PC-3 (cell line): ENCODE measurements at regions not wholly inside any gene's neighbourhood (a gene's known extent, or its start where the extent isn't known, plus 50 kb on each side); places are given as distances from the start of the nearest gene placed in this dataset.
"Not testable (repeated sequence)": the region's sequence is repeated elsewhere in the genome, so short reads cannot be mapped to it uniquely, and the experiment has no call there.

ENCODE experiments used
- ATAC-seq: fragments of 200-7000 bp; cut with Tn5 transposase; 2 replicates; pipeline ENCODE4 v1.9.1; 2020; ENCODE audit warnings: mild to moderate bottlenecking, moderate library complexity
- BruUV-seq: library from RNA; stranded (reverse); fragments of 400-500 nt; replicated peaks from 2 replicates; lab custom pipeline; 2021; lab: Mats Ljungman, UMichigan
- CTCF ChIA-PET: fragments of 300-600 bp; sonication (Branson Sonifier 250); formaldehyde crosslinking; loops from one replicate; lab custom pipeline; 2022; ENCODE audit warnings: antibody characterized with exemption; lab: Charles Lee
- POLR2A ChIA-PET: fragments of 300-600 bp; sonication (Branson Sonifier 250); formaldehyde crosslinking; loops from one replicate; lab custom pipeline; 2022; ENCODE audit warnings: antibody characterized with exemption; ENCODE audit not compliant: unreplicated experiment; lab: Charles Lee
- DNase-seq: peaks from one replicate; pipeline ENCODE4 v3.0.0-alpha.2; 2015
- H2AFZ ChIP-seq: fragments of 300-600 bp; sonication (generic); 2 replicates; pipeline ENCODE4 v1.6.0; 2016; ENCODE audit warnings: antibody characterized with exemption, low read length
- H3F3A ChIP-seq: fragments of 300-600 bp; sonication (generic); one replicate; pipeline ENCODE4 v1.6.0; 2017; ENCODE audit warnings: antibody characterized with exemption, low read length, control low read depth, mild to moderate bottlenecking; ENCODE audit not compliant: unreplicated experiment
- H3K27ac ChIP-seq: fragments of 300-600 bp; sonication (generic); 2 replicates; pipeline ENCODE4 v1.5.1; 2016; ENCODE audit warnings: mild to moderate bottlenecking, low read length
- H3K27me3 ChIP-seq: fragments of 300-600 bp; sonication (generic); 2 replicates; pipeline ENCODE4 v1.6.1; 2016; ENCODE audit warnings: low read length, mixed read lengths
- H3K36me3 ChIP-seq: fragments of 300-600 bp; sonication (generic); 2 replicates; pipeline ENCODE4 v1.6.1; 2016; ENCODE audit warnings: low read depth, mixed run types, low read length, mixed read lengths
- H3K4me1 ChIP-seq: fragments of 300-600 bp; sonication (generic); 2 replicates; pipeline ENCODE4 v1.5.1; 2016; ENCODE audit warnings: low read length; ENCODE audit not compliant: insufficient read depth
- H3K4me2 ChIP-seq: fragments of 300-600 bp; sonication (generic); 2 replicates; pipeline ENCODE4 v1.6.0; 2016; ENCODE audit warnings: low read length
- H3K4me3 ChIP-seq: fragments of 300-600 bp; sonication (generic); 2 replicates; pipeline ENCODE4 v1.5.1; 2016; ENCODE audit warnings: mild to moderate bottlenecking, low read length, mixed read lengths
- H3K79me2 ChIP-seq: fragments of 300-600 bp; sonication (generic); 2 replicates; pipeline ENCODE4 v1.6.1; 2017; ENCODE audit warnings: low read length, mixed read lengths
- H3K9ac ChIP-seq: fragments of 300-600 bp; sonication (generic); 2 replicates; pipeline ENCODE4 v1.6.0; 2016; ENCODE audit warnings: mild to moderate bottlenecking, low read length
- H3K9me2 ChIP-seq: fragments of 300-600 bp; sonication (generic); replicated peaks from 2 replicates; pipeline ENCODE4 v1.6.1; 2016; ENCODE audit warnings: mixed run types, low read length, mixed read lengths
- H3K9me3 ChIP-seq: fragments of 300-600 bp; sonication (generic); 2 replicates; pipeline ENCODE4 v1.6.1; 2016; ENCODE audit warnings: low read length, mixed read lengths
- H4K20me1 ChIP-seq: fragments of 300-600 bp; sonication (generic); 2 replicates; pipeline ENCODE4 v1.6.1; 2016; ENCODE audit warnings: low read length, mixed read lengths
- EZH2 ChIP-seq: fragments of 300-600 bp; sonication (generic); IDR thresholded peaks from one replicate; pipeline ENCODE4 v1.6.1; 2017; ENCODE audit warnings: antibody characterized with exemption, mild to moderate bottlenecking, low read length; ENCODE audit not compliant: unreplicated experiment
- EZH2phosphoT487 ChIP-seq: fragments of 300-600 bp; sonication (generic); IDR thresholded peaks from 2 replicates; pipeline ENCODE4 v1.6.1; 2018; ENCODE audit warnings: mild to moderate bottlenecking, antibody characterized with exemption, low read length, borderline replicate concordance
- intact Hi-C: fragments of 100-400 bp; cut with micrococcal nuclease; formaldehyde crosslinking; loops from 2 replicates; pipeline ENCODE4 v1.9.0; 2023
- TF ChIP-seq, protein P1 (sequence below): fragments of 300-600 bp; sonication (generic); conservative IDR thresholded peaks from 2 replicates; pipeline ENCODE4 v1.5.1; 2017; ENCODE audit warnings: antibody characterized with exemption, low read depth, mild to moderate bottlenecking, low read length

DNA sequence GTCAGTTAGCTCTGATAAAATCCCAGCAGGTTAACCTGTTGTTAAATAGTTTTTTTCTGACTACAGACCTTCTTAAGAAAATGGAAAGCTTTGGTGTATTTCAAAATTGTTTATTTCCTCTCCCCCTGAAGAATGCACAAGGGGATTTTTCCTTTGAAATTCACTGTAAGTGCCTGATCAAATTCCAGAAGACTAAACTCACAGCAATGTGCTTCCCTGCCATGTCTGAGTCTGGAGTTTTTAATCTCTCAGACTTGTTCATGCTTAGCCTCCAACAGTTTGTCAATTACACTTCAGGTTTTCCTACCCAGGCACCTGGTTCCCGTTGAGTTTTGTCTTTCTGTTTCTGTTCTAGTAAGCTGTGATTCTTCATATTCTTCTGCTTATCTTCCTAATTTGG, 961.6 kb upstream of the CDH18 start:
- POLR2A ChIA-PET = no interaction called here
- H3K79me2 ChIP-seq = no peaks in the 10 kb centered on the region
- H3K9me2 ChIP-seq = no peaks in the 10 kb centered on the region
- DNase-seq (no peak), ATAC-seq (no peak)
- intact Hi-C loops = no loop called here
- H3K27ac ChIP-seq = no peak overlapping the region
- no TSS peak for BruUV-seq
- H3K36me3 ChIP-seq = no peaks in the 10 kb centered on the region
- no peaks in the 10 kb centered on the region for H3K4me1 ChIP-seq
- H4K20me1 ChIP-seq = no peaks in the 10 kb centered on the region
- CTCF ChIA-PET = no interaction called here
- H3F3A ChIP-seq = no peaks in the 10 kb centered on the region
- TF ChIP-seq, protein P1, sequence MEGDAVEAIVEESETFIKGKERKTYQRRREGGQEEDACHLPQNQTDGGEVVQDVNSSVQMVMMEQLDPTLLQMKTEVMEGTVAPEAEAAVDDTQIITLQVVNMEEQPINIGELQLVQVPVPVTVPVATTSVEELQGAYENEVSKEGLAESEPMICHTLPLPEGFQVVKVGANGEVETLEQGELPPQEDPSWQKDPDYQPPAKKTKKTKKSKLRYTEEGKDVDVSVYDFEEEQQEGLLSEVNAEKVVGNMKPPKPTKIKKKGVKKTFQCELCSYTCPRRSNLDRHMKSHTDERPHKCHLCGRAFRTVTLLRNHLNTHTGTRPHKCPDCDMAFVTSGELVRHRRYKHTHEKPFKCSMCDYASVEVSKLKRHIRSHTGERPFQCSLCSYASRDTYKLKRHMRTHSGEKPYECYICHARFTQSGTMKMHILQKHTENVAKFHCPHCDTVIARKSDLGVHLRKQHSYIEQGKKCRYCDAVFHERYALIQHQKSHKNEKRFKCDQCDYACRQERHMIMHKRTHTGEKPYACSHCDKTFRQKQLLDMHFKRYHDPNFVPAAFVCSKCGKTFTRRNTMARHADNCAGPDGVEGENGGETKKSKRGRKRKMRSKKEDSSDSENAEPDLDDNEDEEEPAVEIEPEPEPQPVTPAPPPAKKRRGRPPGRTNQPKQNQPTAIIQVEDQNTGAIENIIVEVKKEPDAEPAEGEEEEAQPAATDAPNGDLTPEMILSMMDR = no peak
- TF ChIP-seq EZH2phosphoT487 (no peak), EZH2 (no peak)
- H3K4me2 ChIP-seq = no peak overlapping the region
- H3K27me3 ChIP-seq = no peaks in the 10 kb centered on the region
- H3K9ac ChIP-seq = no peak overlapping the region
- H3K4me3 ChIP-seq = no peak overlapping the region
- no peaks in the 10 kb centered on the region for H3K9me3 ChIP-seq
- H2AFZ ChIP-seq = no peak overlapping the region

GRCh38 chr5:20943183-20943971, 955.4 kb upstream of the CDH18 start:
- H3F3A ChIP-seq, H3K4me1 ChIP-seq, H3K9me2 ChIP-seq, H2AFZ ChIP-seq, H3K27ac ChIP-seq, POLR2A ChIA-PET, H3K4me3 ChIP-seq, DNase-seq, H3K79me2 ChIP-seq, H3K36me3 ChIP-seq, intact Hi-C loops, H3K9ac ChIP-seq, H3K9me3 ChIP-seq, BruUV-seq, CTCF ChIA-PET, H4K20me1 ChIP-seq, H3K4me2 ChIP-seq, H3K27me3 ChIP-seq: not testable (repeated sequence)
- ATAC-seq = peak; percentile 81

GRCh38 chr5:20942603-20943002, 954.6 kb upstream of the CDH18 start:
- H4K20me1 ChIP-seq, H3K27me3 ChIP-seq, H3K9me3 ChIP-seq, CTCF ChIA-PET, POLR2A ChIA-PET, H3K4me1 ChIP-seq, H2AFZ ChIP-seq, BruUV-seq, H3K36me3 ChIP-seq, H3K79me2 ChIP-seq, H3K27ac ChIP-seq, H3K9me2 ChIP-seq, intact Hi-C loops, H3F3A ChIP-seq, H3K9ac ChIP-seq, ATAC-seq, H3K4me2 ChIP-seq, H3K4me3 ChIP-seq, DNase-seq: not testable (repeated sequence)

- ATAC-seq, H3K27ac ChIP-seq, CTCF ChIA-PET, H2AFZ ChIP-seq, H3K9me3 ChIP-seq, H3F3A ChIP-seq, H3K27me3 ChIP-seq, H3K9me2 ChIP-seq, H3K79me2 ChIP-seq, H3K4me3 ChIP-seq, H4K20me1 ChIP-seq, POLR2A ChIA-PET, H3K4me1 ChIP-seq, intact Hi-C loops, H3K36me3 ChIP-seq, H3K9ac ChIP-seq, H3K4me2 ChIP-seq, DNase-seq, BruUV-seq: not testable (repeated sequence)
Measured at GRCh38 chr5:20940786-20941185, 952.8 kb upstream of the CDH18 start.

DNA sequence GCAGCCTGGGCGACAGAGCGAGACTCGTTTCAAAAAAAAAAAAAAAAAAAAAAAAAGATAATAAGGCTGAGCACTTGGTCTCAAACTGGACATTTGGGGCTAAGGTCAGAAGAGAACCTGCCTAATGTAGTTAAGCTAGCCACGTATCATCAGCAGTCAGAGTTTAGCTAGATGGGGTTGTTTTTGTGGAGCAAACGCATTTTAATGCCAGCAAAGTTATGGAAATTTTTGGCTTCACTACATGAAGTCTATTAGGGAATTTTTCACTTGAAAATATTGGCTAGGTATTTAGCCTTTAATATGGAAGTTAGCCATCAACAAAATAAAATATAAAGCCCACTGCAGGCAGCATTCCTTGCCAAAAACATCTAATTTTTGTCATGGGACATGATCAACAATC, 902.9 kb upstream of the CDH18 start:
- not testable (repeated sequence) for H3K79me2 ChIP-seq

GRCh38 chr5:20875726-20876125, 887.7 kb upstream of the CDH18 start:
- H3K27me3 ChIP-seq, POLR2A ChIA-PET, H2AFZ ChIP-seq, H3K4me3 ChIP-seq, H3K36me3 ChIP-seq, H3K9ac ChIP-seq, H3K79me2 ChIP-seq, H3F3A ChIP-seq, H3K4me2 ChIP-seq, H3K27ac ChIP-seq, H4K20me1 ChIP-seq, DNase-seq, H3K9me3 ChIP-seq, intact Hi-C loops, H3K4me1 ChIP-seq, BruUV-seq, H3K9me2 ChIP-seq, ATAC-seq, CTCF ChIA-PET: not testable (repeated sequence)

More for the DNA sequence above, 902.9 kb upstream of the CDH18 start:
- H3K4me1 ChIP-seq, ATAC-seq, H3K36me3 ChIP-seq, H3K9me2 ChIP-seq, BruUV-seq, H3K4me3 ChIP-seq, POLR2A ChIA-PET, H3K9me3 ChIP-seq, H3K27me3 ChIP-seq, H3K4me2 ChIP-seq, DNase-seq, CTCF ChIA-PET, intact Hi-C loops, H4K20me1 ChIP-seq, H3K9ac ChIP-seq, H2AFZ ChIP-seq, H3K27ac ChIP-seq, H3F3A ChIP-seq: not testable (repeated sequence)
